G401 (cell line): ENCODE measurements at regions not wholly inside any gene's neighbourhood (a gene's known extent, or its start where the extent isn't known, plus 50 kb on each side); places are given as distances from the start of the nearest gene placed in this dataset.

Source experiments
- DNase-seq: peaks from one replicate; pipeline ENCODE4 v3.0.0-alpha.2; 2015; ENCODE audit warnings: low spot score
- in situ Hi-C: cut with HindIII; loops from 2 replicates; pipeline ENCODE4 v1.10.0; 2016; ENCODE audit warnings: low sequenced_read_pairs, mixed read lengths

GRCh38 chr12:11946161-11946560 lies 124.6 kb upstream of the BCL2L14 start:
- in situ Hi-C loops = no loop called here
- DNase-seq = no peak

DNA sequence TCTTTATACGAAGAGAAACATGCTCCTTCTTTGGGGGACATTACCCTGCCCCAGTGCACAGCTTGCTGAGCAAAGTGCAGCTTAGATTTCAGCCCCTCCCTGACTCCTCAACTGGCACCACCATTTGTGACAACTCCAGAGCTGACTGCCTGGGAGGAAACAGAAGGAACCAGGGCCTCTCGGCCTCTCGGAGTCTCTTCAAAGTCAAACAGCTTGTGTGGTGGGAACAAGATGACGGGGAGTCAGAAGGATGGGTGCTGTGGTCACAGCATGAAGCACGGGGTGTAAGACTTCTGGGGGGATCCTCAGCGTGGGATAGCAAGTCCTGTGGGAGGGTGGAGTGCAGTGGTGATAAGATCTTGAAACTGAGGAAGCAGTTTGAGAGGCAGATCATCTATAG lies 123.5 kb upstream of the BCL2L14 start:
- in situ Hi-C loops = no loop called here

GRCh38 chr12:11949738-11950411 lies 120.9 kb upstream of the BCL2L14 start:
- DNase-seq = peak; percentile 47
- in situ Hi-C loops = no loop called here

More for the DNA sequence above, 123.5 kb upstream of the BCL2L14 start:
- no peak for DNase-seq

- in situ Hi-C loops = no loop called here
- no peak for DNase-seq
Measured at GRCh38 chr12:11951209-11951608, 119.5 kb upstream of the BCL2L14 start.

DNA sequence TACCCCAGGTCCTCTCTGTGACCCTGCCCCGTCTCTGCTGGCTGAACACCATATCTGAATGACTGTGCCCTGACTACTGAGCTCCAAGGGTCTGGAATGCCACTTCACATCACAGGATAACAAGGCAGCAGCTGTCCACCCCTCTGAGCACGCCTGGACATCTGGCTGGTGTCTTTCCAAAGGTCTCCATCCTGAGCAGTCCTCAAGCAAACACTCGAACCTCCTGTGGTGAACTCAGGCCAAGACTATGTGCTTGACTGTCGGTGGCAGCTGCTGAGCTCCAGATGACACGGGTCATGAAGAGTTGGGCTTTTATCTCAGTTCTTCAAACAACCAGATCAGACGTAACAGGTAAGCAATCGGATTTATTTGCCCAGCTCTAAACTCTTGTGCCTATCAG lies 117.2 kb upstream of the BCL2L14 start:
- in situ Hi-C loops = no loop called here
- no peak for DNase-seq

GRCh38 chr12:11954181-11954580 lies 116.6 kb upstream of the BCL2L14 start:
- in situ Hi-C loops = no loop called here
- DNase-seq = no peak

GRCh38 chr12:11958221-11959091 lies 112.3 kb upstream of the BCL2L14 start:
- in situ Hi-C loops = no loop called here
- no peak for DNase-seq

- no peak for DNase-seq
- in situ Hi-C loops = no loop called here
Measured at GRCh38 chr12:11959117-11959823, 111.5 kb upstream of the BCL2L14 start.

- DNase-seq = no peak
- in situ Hi-C loops = no loop called here
Measured at GRCh38 chr12:11960646-11961045, 110.1 kb upstream of the BCL2L14 start.

DNA sequence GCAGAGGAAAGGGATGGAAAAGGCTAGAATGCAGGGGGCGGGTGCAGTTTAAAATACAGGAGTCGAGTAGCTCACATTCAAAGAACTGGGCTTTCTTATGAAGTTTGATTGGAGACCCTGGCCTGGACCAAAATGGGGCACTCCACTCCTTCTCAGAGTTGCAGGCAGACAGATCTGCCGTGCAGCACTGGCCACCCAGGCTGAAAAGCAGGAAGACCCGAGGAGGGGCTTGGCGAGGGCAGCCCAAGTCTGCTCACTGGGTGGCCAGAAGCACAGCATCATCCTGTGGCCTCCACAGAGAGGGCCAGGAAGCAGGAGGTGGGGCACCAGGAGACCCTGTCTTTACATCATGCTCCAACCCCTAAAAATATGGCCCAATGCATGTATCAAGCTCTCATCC lies 109.1 kb upstream of the BCL2L14 start:
- no peak for DNase-seq
- in situ Hi-C loops = no loop called here

DNA sequence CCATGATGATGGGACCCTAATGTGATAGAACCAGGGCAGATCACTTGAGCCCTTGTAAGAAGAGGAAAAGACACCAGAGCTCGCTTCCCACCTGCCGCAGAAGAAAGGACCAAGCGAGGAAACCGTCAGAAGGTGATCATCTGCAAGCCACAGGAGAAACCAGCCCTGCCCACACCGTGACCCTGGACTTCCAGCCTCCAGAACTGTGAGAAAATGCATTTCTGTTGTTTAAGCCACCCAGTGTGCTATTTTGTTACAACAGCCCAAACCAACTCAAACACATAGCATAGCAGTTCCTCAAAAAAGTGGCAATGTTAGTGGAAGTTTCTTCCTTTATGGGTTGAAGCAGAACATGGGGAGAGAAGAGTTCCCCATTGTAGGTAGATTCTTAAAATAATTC lies 107.9 kb upstream of the BCL2L14 start:
- in situ Hi-C loops = no loop called here
- no peak for DNase-seq

DNA sequence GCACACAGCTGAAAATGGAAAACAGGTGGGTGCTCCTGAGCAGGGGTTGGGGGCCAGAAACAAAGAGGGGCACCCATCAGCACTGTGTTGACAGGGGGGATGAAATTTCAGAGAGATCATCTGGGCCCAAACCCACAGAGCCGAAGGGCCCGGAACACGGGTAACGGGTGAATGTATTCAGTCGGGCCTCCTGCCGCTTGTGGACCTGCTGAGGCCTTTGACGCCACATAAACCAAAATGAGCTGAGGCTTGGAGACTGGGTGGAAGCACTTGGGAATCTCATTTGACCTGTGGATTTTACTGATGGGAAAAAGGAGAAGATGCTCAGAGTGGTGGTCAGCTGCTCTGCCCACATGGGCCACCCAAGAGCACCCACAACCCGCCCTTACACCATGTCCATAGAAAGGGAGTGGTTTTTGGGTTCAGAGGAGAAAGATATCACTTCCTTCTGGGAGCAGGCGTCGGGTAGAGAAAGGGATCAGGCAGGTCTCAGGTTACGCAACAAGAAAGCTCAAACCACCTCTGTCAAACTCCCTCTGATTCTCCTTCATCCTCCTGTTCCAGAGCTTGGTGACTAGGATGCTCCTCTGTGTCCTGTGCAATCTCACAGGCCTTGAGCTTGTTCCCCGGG lies 106.8 kb upstream of the BCL2L14 start:
- DNase-seq = no peak
- in situ Hi-C loops = no loop called here

DNA sequence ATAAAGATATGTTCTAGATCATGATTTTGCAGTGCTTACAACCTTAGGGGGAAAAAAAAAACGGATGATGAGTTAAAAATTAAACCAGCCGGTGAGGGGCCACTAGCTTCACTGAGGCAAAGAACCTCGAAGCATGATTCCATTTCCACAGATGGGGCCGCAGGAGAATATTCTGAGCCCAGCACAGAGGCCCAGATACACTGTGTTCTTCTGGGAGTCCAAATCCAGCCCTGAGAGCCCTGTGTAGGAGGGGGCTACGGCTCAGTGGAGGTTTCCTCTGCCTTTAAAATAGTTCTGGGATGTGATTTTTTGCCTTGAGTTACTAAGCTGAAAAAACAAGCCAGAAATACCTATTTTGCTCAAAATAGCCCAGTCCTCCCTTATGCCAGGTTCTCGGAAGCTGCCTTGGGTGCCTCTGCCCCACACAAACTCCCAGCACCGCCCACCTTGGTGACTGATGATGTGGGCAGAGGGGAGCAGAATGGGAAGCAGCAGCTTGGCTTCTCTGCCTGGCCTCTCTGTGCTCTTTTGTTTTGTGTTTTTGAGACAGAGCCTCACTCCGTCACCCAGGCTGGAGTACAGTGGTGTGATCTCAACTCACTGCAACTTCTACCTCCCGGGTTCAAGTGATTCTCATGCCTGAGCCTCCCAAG lies 105.4 kb upstream of the BCL2L14 start:
- no peak for DNase-seq
- in situ Hi-C loops = no loop called here

DNA sequence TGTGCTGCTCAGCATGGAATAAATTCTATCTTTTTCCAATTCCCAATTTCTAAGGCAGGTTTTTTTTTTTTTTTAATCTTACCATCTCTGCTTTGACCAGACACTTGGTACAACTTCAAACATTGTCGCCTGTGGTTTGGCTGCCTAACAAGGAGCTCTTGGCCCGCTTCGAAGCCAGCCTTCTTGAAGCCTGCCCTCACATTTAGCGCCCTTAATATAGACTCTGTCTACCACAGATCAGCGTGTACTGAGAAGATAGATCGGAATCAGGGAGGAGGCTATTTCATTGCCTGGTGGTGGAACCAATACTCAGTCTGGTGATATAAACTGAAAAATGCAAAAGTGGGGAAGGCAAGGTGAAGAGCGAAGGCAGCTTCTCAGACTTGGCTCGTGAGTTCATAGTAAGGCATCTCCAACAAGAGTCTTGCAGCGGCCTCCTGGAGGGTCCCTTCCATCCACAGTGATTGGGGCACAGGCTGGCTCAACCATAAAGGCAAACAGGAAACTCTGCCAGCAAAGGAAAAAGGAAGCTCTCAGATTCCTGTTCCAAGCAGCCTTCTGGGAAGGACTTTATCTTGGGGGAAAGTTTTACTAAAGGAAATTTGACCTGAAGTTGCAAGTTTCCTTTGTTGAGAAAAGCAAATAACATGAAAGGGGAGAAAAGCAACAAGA lies 103.2 kb upstream of the BCL2L14 start:
- in situ Hi-C loops = no loop called here

GRCh38 chr12:11968048-11968383 lies 102.7 kb upstream of the BCL2L14 start:
- DNase-seq = no peak
- in situ Hi-C loops = no loop called here

More for the DNA sequence above, 103.2 kb upstream of the BCL2L14 start:
- no peak for DNase-seq

DNA sequence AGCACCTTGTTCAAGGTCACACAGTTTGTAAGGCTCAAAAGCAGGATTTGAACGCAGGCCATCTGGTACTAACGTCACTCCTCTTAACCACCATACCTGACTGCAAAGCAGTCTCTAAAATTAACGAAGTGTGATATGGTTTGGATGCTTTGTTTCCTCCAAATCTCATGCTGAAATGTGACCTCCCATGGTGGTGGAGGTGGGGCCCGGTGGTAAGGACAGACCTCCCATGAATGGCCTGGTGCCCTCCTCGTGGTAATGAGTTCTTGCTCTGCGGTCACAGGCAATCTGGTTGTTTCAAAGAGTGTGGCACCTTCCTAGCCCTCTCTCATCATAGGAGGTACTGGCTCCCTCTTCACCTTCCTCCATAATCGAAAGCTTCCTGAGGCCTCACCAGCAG lies 102.2 kb upstream of the BCL2L14 start:
- in situ Hi-C loops = no loop called here
- no peak for DNase-seq

- in situ Hi-C loops = no loop called here
- no peak for DNase-seq
Measured at GRCh38 chr12:11969437-11970154, 101.1 kb upstream of the BCL2L14 start.

GRCh38 chr12:11970155-11970520 lies 100.6 kb upstream of the BCL2L14 start:
- in situ Hi-C loops = no loop called here
- DNase-seq = no peak
